PC-3 (cell line): ENCODE measurements at regions not wholly inside any gene's neighbourhood (a gene's known extent, or its start where the extent isn't known, plus 50 kb on each side); places are given as distances from the start of the nearest gene placed in this dataset.

ENCODE experiments used
- CTCF ChIP-seq: fragments of 300-600 bp; sonication (generic); conservative IDR thresholded peaks from 2 replicates; pipeline ENCODE4 v1.5.1; 2017; ENCODE audit warnings: antibody characterized with exemption, low read depth, mild to moderate bottlenecking, low read length
- EZH2 ChIP-seq: fragments of 300-600 bp; sonication (generic); IDR thresholded peaks from one replicate; pipeline ENCODE4 v1.6.1; 2017; ENCODE audit warnings: antibody characterized with exemption, mild to moderate bottlenecking, low read length; ENCODE audit not compliant: unreplicated experiment
- EZH2phosphoT487 ChIP-seq: fragments of 300-600 bp; sonication (generic); IDR thresholded peaks from 2 replicates; pipeline ENCODE4 v1.6.1; 2018; ENCODE audit warnings: mild to moderate bottlenecking, antibody characterized with exemption, low read length, borderline replicate concordance

GRCh38 chr2:8045081-8045614 lies 636.7 kb upstream of the ID2 start:
- TF ChIP-seq CTCF (no peak), EZH2 (no peak), EZH2phosphoT487 (no peak)
